Glutamatergic neuron (in vitro differentiated cells): ENCODE measurements at regions not wholly inside any gene's neighbourhood (a gene's known extent, or its start where the extent isn't known, plus 50 kb on each side); places are given as distances from the start of the nearest gene placed in this dataset.

Source experiments
- DNase-seq: peaks from one replicate; pipeline ENCODE4 v3.0.0; 2022
- H3K27ac Mint-ChIP-seq: one replicate; pipeline ENCODE4 v1.8.0; 2020; ENCODE audit warnings: mild to moderate bottlenecking, mixed read lengths, inconsistent platforms; ENCODE audit not compliant: unreplicated experiment
- H3K27me3 Mint-ChIP-seq: one replicate; pipeline ENCODE4 v1.8.0; 2020; ENCODE audit warnings: mild to moderate bottlenecking, moderate library complexity, mixed read lengths, inconsistent platforms; ENCODE audit not compliant: unreplicated experiment
- H3K36me3 Mint-ChIP-seq: one replicate; pipeline ENCODE4 v1.8.0; 2020; ENCODE audit warnings: mild to moderate bottlenecking, mixed read lengths, inconsistent platforms; ENCODE audit not compliant: unreplicated experiment
- H3K4me1 Mint-ChIP-seq: one replicate; pipeline ENCODE4 v1.8.0; 2020; ENCODE audit warnings: mild to moderate bottlenecking, low read depth, mixed read lengths, inconsistent platforms; ENCODE audit not compliant: unreplicated experiment
- H3K4me3 Mint-ChIP-seq: one replicate; pipeline ENCODE4 v1.8.0; 2020; ENCODE audit warnings: mild to moderate bottlenecking, mixed read lengths, inconsistent platforms; ENCODE audit not compliant: unreplicated experiment
- H3K9me3 Mint-ChIP-seq: one replicate; pipeline ENCODE4 v1.8.0; 2020; ENCODE audit warnings: mild to moderate bottlenecking, moderate library complexity, mixed read lengths, inconsistent platforms; ENCODE audit not compliant: unreplicated experiment
- CTCF ChIP-seq: fragments of 200-600 bp; sonication (generic); IDR thresholded peaks from one replicate; pipeline ENCODE4 v1.5.0; 2021; ENCODE audit not compliant: partially characterized antibody, unreplicated experiment

- H3K9me3 Mint-ChIP-seq, result peaks cover 21% of the 10 kb centered on the region
- peak overlapping the region; percentile 77 for H3K27ac Mint-ChIP-seq
- peaks cover 36% of the 10 kb centered on the region for H3K27me3 Mint-ChIP-seq
- DNase-seq, result no peak
- H3K4me3 Mint-ChIP-seq, result no peak overlapping the region
- TF ChIP-seq CTCF, result no peak
- H3K36me3 Mint-ChIP-seq, result no peaks in the 10 kb centered on the region
- peaks cover 28% of the 10 kb centered on the region for H3K4me1 Mint-ChIP-seq
Observed at GRCh38 chr12:124397807-124398577, 103.1 kb downstream of the RFLNA start.

DNA sequence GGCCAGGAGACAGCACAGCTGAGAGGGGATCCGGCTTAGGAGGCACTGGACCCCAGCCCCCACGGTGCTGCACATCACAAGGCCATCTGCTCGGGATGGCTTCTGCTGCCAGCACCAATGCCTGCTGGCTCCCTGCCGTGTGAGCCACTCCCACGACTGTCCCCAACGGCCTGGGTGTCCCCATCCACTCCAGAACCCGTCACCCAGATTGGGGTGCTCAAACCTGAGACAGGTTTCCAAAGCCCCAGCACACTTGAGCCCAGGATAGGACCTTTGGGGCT lies 102.4 kb downstream of the RFLNA start:
- no peaks in the 10 kb centered on the region for H3K36me3 Mint-ChIP-seq
- no peak overlapping the region for H3K4me3 Mint-ChIP-seq
- no peak for DNase-seq
- peaks cover 27% of the 10 kb centered on the region for H3K4me1 Mint-ChIP-seq
- H3K9me3 Mint-ChIP-seq, result peaks cover 21% of the 10 kb centered on the region
- peak overlapping the region; percentile 77 for H3K27ac Mint-ChIP-seq
- H3K27me3 Mint-ChIP-seq, result peaks cover 36% of the 10 kb centered on the region
- TF ChIP-seq CTCF, result no peak

- H3K36me3 Mint-ChIP-seq, result peaks cover under 1% of the 10 kb centered on the region
- no peak overlapping the region for H3K4me3 Mint-ChIP-seq
- TF ChIP-seq CTCF, result no peak
- H3K9me3 Mint-ChIP-seq, result peaks cover 24% of the 10 kb centered on the region
- DNase-seq, result no peak
- peak overlapping the region; percentile 99 for H3K27ac Mint-ChIP-seq
- H3K27me3 Mint-ChIP-seq, result peaks cover 41% of the 10 kb centered on the region
- H3K4me1 Mint-ChIP-seq, result peaks cover 30% of the 10 kb centered on the region
Observed at GRCh38 chr12:124396544-124397398, 101.9 kb downstream of the RFLNA start.

GRCh38 chr12:124395986-124396385 lies 101.1 kb downstream of the RFLNA start:
- Mint-ChIP-seq H3K9me3 (peaks cover 24% of the 10 kb centered on the region), H3K27ac (peak overlapping the region; percentile 99), H3K4me3 (peak overlapping the region; percentile 77), H3K4me1 (peaks cover 34% of the 10 kb centered on the region), H3K36me3 (peaks cover 5% of the 10 kb centered on the region), H3K27me3 (peaks cover 42% of the 10 kb centered on the region)
- DNase-seq, result no peak
- TF ChIP-seq CTCF, result no peak

- H3K27ac Mint-ChIP-seq, result peak overlapping the region; percentile 99
- H3K4me3 Mint-ChIP-seq, result peak overlapping the region; percentile 38
- peaks cover 39% of the 10 kb centered on the region for H3K27me3 Mint-ChIP-seq
- peak; percentile 74 for DNase-seq
- peaks cover 5% of the 10 kb centered on the region for H3K36me3 Mint-ChIP-seq
- peaks cover 27% of the 10 kb centered on the region for H3K9me3 Mint-ChIP-seq
- peaks cover 35% of the 10 kb centered on the region for H3K4me1 Mint-ChIP-seq
- no peak for TF ChIP-seq CTCF
Observed at GRCh38 chr12:124395284-124395752, 100.4 kb downstream of the RFLNA start.
